Vagina (tissue), 2 donors: ENCODE measurements at regions not wholly inside any gene's neighbourhood (a gene's known extent, or its start where the extent isn't known, plus 50 kb on each side); places are given as distances from the start of the nearest gene placed in this dataset.

Source experiments
- DNase-seq, 2 donors: peaks; one replicate each; pipeline ENCODE4 v3.0.0-alpha.2; 2017; ENCODE audit errors: extremely low spot score in 2 of 2
- H3K27ac ChIP-seq: fragments of 200-600 bp; sonication (generic); one replicate; pipeline ENCODE4 v1.5.1; 2019
- H3K27me3 ChIP-seq: fragments of 200-600 bp; sonication (generic); one replicate; pipeline ENCODE4 v1.5.1; 2019
- H3K36me3 ChIP-seq, 2 donors: fragments of 200-600 bp; sonication (generic); one replicate each; pipeline ENCODE4 v1.5.1; 2017 to 2019
- H3K4me1 ChIP-seq: fragments of 200-600 bp; sonication (generic); one replicate; pipeline ENCODE4 v1.5.1; 2019
- H3K4me3 ChIP-seq, 2 donors: fragments of 200-600 bp; sonication (generic); 1 replicate in 1 of 2; 2 replicates in 1 of 2; pipeline ENCODE4 v1.5.1; 2016 to 2019
- H3K9me3 ChIP-seq: fragments of 200-600 bp; sonication (generic); one replicate; pipeline ENCODE4 v1.5.1; 2019
- POLR2A ChIP-seq, 2 donors: fragments of 450-650 bp; IDR thresholded peaks; one replicate each; pipeline ENCODE4 v1.6.1; 2017; ENCODE audit warnings: antibody characterized with exemption in 2 of 2, mild to moderate bottlenecking in 2 of 2, moderate library complexity in 2 of 2
- POLR2AphosphoS5 ChIP-seq, 2 donors: sonication (generic); formaldehyde crosslinking; IDR thresholded peaks; one replicate each; pipeline ENCODE4 v1.9.0; 2017; ENCODE audit warnings: antibody characterized with exemption in 2 of 2, mild to moderate bottlenecking in 2 of 2, low read depth in 1 of 2; ENCODE audit not compliant: insufficient read depth in 1 of 2
- intact Hi-C: fragments of 100-400 bp; cut with DNase I; formaldehyde crosslinking; loops from one replicate; pipeline ENCODE4 v1.15.1; 2023
- TF ChIP-seq, protein P1 (sequence below), 3 experiments: fragments of 450-650 bp in 2 of 3; fragments of 200-600 bp in 1 of 3; sonication (generic) in 1 of 3; IDR thresholded peaks; one replicate each; pipeline ENCODE4 v1.5.1; 2017 to 2019; ENCODE audit warnings: antibody characterized with exemption in 3 of 3, mild to moderate bottlenecking in 2 of 3, moderate library complexity in 2 of 3

DNA sequence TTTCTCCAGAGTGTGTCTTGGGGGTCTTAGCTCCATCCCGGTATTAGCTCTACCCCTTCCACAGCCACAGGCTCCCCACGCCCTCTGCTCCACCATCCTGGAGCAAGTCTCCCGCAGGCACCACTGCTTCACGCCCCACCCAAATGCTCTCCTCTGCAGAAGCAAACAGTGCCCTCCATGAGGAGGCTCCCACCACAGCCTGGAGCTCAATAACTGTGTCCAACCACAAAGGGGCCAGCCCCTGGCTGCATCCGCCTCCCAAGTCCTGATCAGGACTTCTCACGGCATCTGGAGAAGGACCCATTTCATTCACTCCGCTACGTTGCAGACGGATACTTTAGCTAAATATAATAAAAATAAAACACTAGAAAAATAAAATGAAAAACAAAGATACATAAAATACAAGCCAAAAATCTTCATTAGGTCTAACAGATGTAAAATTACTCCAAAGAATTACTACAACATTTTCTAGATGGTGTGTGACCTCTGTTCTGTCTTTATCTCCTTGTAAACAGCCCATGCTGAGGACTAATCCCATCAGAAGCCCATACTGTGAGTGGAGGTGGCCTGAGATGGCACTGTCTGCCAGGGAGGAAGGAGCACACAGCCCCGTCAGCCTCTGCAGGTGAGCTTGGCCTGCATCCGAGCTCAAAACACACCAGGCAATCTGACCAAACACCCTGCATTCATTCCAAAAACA is 210.8 kb upstream of the RAB6C start:
- no peak for DNase-seq
- intact Hi-C loops, result no loop called here
- Histone ChIP-seq H3K36me3 (no peaks in the 10 kb centered on the region), H3K4me3 (no peak overlapping the region), H3K4me1 (no peaks in the 10 kb centered on the region), H3K27ac (no peak overlapping the region), H3K27me3 (no peaks in the 10 kb centered on the region), H3K9me3 (no peaks in the 10 kb centered on the region)
- no peak for TF ChIP-seq POLR2A (IDR thresholded peaks at IDR 0.05)

DNA sequence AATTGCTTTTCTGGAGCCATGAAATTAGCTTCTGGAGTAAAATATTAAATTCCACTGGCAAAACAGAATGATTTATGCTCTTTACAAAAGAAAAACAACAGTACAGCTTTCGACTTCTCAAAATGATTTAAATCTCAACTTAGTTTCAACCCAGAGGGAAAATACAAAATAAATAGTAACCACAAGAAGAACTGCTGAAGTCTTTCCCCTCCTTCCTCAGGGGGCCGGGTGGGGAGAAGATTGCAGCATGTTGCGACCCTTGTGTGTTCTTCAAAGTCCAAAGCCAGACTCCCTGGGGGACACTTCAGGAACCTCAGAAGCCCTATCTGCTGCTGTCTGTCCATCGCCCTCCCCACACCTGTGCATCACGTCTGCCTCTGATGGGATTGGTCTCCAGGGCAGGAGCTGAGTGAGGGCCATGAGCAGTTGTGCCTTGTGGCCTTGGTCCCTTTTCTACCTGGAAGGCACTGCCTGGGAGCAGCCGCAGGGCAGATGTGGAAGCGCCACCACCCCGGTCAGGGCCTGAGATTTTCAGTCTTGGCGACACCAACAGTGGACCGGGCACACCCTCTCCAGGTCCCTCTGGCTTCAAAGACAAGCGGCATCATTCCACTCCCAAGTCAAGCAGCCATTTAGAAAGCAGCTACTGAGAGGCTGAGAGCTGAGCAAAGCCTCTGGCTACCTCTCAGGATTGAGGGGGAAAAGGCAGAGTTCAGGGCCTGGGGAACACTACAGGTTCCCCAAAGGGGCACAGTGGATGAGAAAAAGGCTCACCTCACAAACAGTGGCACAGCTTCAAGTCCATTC is 210.1 kb upstream of the RAB6C start:
- no peak overlapping the region for H3K4me3 ChIP-seq
- H3K27me3 ChIP-seq, result no peaks in the 10 kb centered on the region
- no peaks in the 10 kb centered on the region for H3K36me3 ChIP-seq
- H3K27ac ChIP-seq, result no peak overlapping the region
- H3K9me3 ChIP-seq, result no peaks in the 10 kb centered on the region
- H3K4me1 ChIP-seq, result no peaks in the 10 kb centered on the region
- intact Hi-C loops, result no loop called here
- no peak for TF ChIP-seq POLR2A (IDR thresholded peaks at IDR 0.05)
- TF ChIP-seq, protein P1, sequence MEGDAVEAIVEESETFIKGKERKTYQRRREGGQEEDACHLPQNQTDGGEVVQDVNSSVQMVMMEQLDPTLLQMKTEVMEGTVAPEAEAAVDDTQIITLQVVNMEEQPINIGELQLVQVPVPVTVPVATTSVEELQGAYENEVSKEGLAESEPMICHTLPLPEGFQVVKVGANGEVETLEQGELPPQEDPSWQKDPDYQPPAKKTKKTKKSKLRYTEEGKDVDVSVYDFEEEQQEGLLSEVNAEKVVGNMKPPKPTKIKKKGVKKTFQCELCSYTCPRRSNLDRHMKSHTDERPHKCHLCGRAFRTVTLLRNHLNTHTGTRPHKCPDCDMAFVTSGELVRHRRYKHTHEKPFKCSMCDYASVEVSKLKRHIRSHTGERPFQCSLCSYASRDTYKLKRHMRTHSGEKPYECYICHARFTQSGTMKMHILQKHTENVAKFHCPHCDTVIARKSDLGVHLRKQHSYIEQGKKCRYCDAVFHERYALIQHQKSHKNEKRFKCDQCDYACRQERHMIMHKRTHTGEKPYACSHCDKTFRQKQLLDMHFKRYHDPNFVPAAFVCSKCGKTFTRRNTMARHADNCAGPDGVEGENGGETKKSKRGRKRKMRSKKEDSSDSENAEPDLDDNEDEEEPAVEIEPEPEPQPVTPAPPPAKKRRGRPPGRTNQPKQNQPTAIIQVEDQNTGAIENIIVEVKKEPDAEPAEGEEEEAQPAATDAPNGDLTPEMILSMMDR (IDR thresholded peaks at IDR 0.05), result no peak
- TF ChIP-seq POLR2AphosphoS5 (IDR thresholded peaks at IDR 0.05; ENCODE audit: insufficient read depth in 1 of 2, low read depth in 1 of 2), result no peak
- peak; percentile 58 to 85 for DNase-seq

DNA sequence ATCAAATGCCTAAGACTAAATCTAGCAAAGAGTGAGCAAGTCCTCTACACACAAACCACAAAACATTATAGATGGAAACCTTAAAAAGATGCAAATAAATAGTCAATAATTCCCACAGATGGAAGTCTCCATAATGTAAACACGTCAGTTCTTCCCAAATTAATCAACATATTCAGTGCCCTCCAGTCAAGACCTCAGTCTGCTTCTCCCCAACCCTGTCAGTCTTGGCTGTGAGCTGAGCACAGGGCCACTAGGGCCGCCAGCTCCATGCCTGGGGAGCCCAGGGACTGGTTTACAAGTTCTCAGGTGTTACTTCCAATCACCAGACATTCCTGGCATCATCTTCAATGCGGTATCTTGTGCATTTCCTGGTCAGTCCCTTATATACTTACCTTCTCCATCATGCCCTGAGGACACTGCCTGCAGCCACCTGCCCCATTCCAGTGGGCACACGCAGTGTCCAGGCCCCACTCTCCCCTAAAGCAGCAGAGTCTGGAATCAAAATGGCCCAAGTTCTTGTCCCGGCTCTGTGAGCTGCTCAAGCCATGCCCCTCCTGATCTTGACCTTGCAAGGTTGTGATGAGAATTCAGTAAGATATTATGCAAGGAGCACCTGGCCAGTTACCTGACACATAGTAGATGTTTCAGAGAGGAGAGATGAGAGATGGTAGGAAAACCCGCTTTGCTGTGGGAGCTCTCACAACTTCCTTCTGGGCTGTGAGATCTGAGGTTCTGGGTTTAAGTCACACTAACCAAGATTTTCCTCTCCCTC is 207.9 kb upstream of the RAB6C start:
- TF ChIP-seq POLR2A (IDR thresholded peaks at IDR 0.05) (no peak), POLR2AphosphoS5 (IDR thresholded peaks at IDR 0.05; ENCODE audit: insufficient read depth in 1 of 2, low read depth in 1 of 2) (no peak)
- TF ChIP-seq, protein P1 (IDR thresholded peaks at IDR 0.05), result no peak
- Histone ChIP-seq H3K27ac (no peak overlapping the region), H3K9me3 (no peaks in the 10 kb centered on the region), H3K4me3 (no peak overlapping the region), H3K4me1 (no peaks in the 10 kb centered on the region), H3K27me3 (no peaks in the 10 kb centered on the region), H3K36me3 (no peaks in the 10 kb centered on the region)
- DNase-seq, result peak; percentile 67 to 75
- intact Hi-C loops, result no loop called here

DNA sequence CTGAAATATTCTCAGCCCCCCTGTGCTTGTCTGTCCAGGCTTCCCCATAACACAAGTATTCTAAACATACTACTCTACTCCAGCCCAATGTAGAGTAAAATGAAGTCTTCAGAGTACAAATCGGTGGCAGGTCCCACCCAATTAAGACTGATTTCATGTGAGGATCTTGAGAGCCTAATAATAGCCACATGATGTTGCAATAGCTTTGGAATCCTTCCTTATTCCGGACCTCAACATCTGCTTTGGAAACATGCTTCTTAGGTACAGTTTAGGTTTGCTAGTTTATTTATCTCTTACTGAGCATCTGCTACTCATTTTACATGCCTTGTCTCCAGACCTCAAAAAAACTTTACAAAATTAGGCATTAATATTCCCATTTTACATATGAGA is 207.3 kb upstream of the RAB6C start:
- peak in 1 of 2 donors; percentile 40 for DNase-seq
- TF ChIP-seq, protein P1 (IDR thresholded peaks at IDR 0.05), result no peak
- TF ChIP-seq POLR2AphosphoS5 (IDR thresholded peaks at IDR 0.05; ENCODE audit: insufficient read depth in 1 of 2, low read depth in 1 of 2) (no peak), POLR2A (IDR thresholded peaks at IDR 0.05) (no peak)
- H3K27ac ChIP-seq, result no peak overlapping the region
- no peaks in the 10 kb centered on the region for H3K4me1 ChIP-seq
- no peak overlapping the region for H3K4me3 ChIP-seq
- intact Hi-C loops, result no loop called here
- H3K27me3 ChIP-seq, result no peaks in the 10 kb centered on the region
- H3K36me3 ChIP-seq, result no peaks in the 10 kb centered on the region
- no peaks in the 10 kb centered on the region for H3K9me3 ChIP-seq

DNA sequence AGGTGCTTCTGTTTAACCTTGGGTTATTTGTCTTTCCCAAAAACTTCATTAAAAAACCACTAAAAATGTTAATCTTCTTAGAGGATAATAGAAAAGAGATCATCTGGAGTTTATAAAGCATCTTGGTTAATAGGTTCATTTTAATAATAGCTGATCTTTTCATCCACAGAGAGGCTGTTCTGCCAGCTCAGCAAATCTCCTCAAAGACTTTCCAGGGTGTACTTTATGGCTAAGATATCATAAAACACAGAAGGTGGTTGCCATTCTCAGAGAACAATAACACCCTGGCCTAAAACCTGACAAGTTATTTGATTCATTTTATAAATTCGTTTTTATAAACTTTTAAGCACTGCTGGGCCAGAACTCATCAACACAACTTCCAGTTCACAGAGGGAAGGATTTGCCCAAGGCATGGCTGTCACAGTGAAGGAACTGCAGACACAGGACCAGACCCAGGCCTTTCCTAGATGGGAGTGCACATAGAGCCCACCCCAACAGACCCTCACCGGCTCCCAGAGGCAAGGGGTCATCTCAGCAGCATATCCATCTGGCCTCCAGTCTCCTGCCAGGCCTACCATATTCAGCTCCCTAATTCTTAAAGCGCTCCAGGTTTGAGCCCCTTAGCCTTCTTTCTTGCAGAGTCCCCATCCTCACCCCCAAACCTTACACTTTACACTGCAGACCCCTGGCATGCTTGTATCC is 203.4 kb upstream of the RAB6C start:
- H3K27ac ChIP-seq, result no peak overlapping the region
- H3K9me3 ChIP-seq, result no peaks in the 10 kb centered on the region
- peak; percentile 49 to 61 for DNase-seq
- intact Hi-C loops, result no loop called here
- H3K36me3 ChIP-seq, result no peaks in the 10 kb centered on the region
- no peak overlapping the region for H3K4me3 ChIP-seq
- TF ChIP-seq, protein P1 (IDR thresholded peaks at IDR 0.05), result no peak
- TF ChIP-seq POLR2AphosphoS5 (IDR thresholded peaks at IDR 0.05; ENCODE audit: insufficient read depth in 1 of 2, low read depth in 1 of 2) (no peak), POLR2A (IDR thresholded peaks at IDR 0.05) (no peak)
- H3K27me3 ChIP-seq, result no peaks in the 10 kb centered on the region
- no peaks in the 10 kb centered on the region for H3K4me1 ChIP-seq
